ENCODE measurements at regions not wholly inside any gene's neighbourhood (a gene's known extent, or its start where the extent isn't known, plus 50 kb on each side); places are given as distances from the start of the nearest gene placed in this dataset.

DNA sequence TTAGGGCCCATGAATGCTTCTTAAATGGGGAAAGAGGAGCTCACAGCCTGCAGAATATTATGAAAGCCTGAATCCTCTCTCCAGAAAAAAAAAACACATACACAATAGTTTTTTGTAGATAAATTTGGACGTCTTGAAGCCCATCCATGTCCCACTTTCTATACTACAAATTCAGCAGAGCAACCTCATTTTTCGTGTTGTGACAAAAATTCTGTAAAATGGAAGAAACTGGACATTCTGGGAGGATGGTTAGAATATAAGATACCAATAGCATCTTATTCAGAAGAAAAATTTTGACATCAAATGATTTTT lies 102.1 kb downstream of the ZNF281 start:
- TF ChIP-seq, protein P1, sequence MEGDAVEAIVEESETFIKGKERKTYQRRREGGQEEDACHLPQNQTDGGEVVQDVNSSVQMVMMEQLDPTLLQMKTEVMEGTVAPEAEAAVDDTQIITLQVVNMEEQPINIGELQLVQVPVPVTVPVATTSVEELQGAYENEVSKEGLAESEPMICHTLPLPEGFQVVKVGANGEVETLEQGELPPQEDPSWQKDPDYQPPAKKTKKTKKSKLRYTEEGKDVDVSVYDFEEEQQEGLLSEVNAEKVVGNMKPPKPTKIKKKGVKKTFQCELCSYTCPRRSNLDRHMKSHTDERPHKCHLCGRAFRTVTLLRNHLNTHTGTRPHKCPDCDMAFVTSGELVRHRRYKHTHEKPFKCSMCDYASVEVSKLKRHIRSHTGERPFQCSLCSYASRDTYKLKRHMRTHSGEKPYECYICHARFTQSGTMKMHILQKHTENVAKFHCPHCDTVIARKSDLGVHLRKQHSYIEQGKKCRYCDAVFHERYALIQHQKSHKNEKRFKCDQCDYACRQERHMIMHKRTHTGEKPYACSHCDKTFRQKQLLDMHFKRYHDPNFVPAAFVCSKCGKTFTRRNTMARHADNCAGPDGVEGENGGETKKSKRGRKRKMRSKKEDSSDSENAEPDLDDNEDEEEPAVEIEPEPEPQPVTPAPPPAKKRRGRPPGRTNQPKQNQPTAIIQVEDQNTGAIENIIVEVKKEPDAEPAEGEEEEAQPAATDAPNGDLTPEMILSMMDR (IDR thresholded peaks at IDR 0.05; ENCODE audit: insufficient read depth, low read length, poor library complexity, severe bottlenecking): no peak
- no peak for DNase-seq (ENCODE audit: extremely low read depth, insufficient read length)
- Histone ChIP-seq H3K27me3 (replicated peaks; ENCODE audit: control insufficient read depth, insufficient read depth, low read length) (no peaks in the 10 kb centered on the region), H3K36me3 (ENCODE audit: control insufficient read depth, insufficient read depth, low read length) (no peaks in the 10 kb centered on the region), H3K4me3 (replicated peaks; ENCODE audit: low read depth, low read length) (no peak overlapping the region)

DNA sequence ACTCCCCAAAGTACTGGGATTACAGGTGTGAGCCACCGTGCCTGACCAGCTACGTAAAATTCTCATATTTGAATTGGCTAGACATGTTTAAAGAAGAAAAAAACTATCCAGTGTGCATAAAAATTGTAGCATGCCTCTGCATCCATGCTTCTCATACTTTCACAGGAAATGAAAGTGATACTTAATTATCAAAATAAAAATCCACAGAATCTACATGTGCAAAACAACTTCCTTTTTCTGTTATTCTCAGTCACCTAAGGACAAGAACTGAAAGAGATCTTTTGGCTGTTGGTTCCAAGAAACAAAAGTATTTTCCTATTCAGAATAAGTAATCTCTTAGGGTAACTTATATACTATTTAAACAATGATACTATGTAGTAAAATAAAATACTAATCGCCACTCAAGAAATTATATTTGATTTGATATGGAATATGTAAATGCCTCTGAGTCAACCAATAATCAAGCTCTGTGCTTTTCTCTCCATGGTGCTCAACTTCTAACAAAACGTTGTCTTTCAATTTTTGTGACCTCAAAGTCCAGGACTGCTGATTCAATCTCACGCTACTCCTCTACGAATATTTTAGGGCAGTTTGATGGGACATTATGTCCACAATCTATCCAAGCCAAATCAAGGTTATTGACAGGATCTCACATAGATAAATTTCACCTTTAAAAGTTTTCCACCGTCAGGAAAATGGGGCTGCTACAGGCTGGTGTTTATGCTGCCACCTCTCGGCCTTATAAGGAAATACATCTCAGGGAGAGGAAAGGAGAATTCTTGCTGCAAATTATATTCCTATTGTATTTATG lies 102.7 kb downstream of the ZNF281 start:
- TF ChIP-seq, protein P1 (IDR thresholded peaks at IDR 0.05; ENCODE audit: insufficient read depth, low read length, poor library complexity, severe bottlenecking): peak; percentile 84
- peak overlapping the region; percentile 44; the same call in 1 of the 2 replicates for H3K4me3 ChIP-seq (replicated peaks; ENCODE audit: low read depth, low read length)
- peak; percentile 47 for DNase-seq (ENCODE audit: extremely low read depth, insufficient read length)
- H3K27me3 ChIP-seq (replicated peaks; ENCODE audit: control insufficient read depth, insufficient read depth, low read length): no peaks in the 10 kb centered on the region
- no peaks in the 10 kb centered on the region for H3K36me3 ChIP-seq (ENCODE audit: control insufficient read depth, insufficient read depth, low read length)

DNA sequence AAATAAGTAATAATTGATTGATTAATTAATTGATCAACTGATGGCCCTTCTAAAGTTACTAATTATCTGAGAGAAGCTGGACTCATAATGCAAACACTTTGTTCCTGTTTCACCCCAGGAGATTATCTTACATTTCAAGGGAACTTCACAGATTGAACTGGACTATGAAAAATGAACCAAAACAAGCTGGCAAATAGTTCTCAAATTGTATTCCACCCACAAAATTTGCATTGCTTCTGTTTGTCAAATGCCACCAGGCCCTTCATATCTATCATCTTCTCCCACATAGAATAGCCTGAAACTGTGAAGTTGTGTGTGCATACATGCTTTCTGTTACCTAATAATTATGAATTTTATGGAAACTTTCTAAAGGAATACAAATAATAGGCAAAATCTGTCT lies 104.0 kb downstream of the ZNF281 start:
- no peak overlapping the region for H3K4me3 ChIP-seq (replicated peaks; ENCODE audit: low read depth, low read length)
- H3K27me3 ChIP-seq (replicated peaks; ENCODE audit: control insufficient read depth, insufficient read depth, low read length): no peaks in the 10 kb centered on the region
- H3K36me3 ChIP-seq (ENCODE audit: control insufficient read depth, insufficient read depth, low read length): no peaks in the 10 kb centered on the region
- TF ChIP-seq, protein P1 (IDR thresholded peaks at IDR 0.05; ENCODE audit: insufficient read depth, low read length, poor library complexity, severe bottlenecking): no peak
- DNase-seq (ENCODE audit: extremely low read depth, insufficient read length): peak; percentile 53

DNA sequence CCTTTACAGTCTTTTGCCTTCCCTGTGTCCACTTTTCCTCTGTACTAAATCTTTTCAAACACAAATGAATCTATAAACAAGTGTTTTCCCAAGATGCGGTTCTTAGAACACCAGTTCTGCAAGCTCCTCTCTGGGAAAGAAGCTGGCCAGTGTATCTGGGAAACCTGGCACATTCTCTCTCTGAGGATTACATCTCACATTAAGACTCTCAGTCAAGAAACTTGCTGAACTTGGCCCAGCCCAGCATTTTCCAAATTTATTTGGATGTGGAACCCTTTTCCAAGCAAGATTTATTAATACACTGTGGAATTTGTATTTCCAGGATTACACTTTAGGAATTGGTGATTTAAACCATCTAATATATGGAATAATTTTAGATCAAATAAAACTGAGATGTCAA lies 105.7 kb downstream of the ZNF281 start:
- DNase-seq (ENCODE audit: extremely low read depth, insufficient read length): no peak
- Histone ChIP-seq H3K36me3 (ENCODE audit: control insufficient read depth, insufficient read depth, low read length) (no peaks in the 10 kb centered on the region), H3K4me3 (replicated peaks; ENCODE audit: low read depth, low read length) (no peak overlapping the region), H3K27me3 (replicated peaks; ENCODE audit: control insufficient read depth, insufficient read depth, low read length) (no peaks in the 10 kb centered on the region)
- TF ChIP-seq, protein P1 (IDR thresholded peaks at IDR 0.05; ENCODE audit: insufficient read depth, low read length, poor library complexity, severe bottlenecking): no peak

DNA sequence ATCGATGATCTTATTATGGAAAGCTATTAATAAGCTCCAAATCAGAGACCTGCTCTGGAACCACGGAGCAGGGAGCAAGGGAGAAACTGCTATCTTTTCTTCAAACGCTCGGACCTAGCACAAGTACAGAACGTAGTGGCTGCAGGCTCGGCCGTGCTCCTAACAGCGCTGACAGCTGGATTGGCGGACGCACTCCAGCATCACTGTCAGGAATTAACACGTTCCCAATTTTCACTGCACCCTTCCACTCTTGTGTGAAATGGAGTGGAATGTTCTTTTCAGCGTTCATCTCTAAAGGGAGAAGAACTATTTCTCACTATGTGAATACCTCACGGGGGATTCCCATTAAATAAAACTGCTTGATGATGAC lies 106.9 kb downstream of the ZNF281 start:
- Histone ChIP-seq H3K27me3 (replicated peaks; ENCODE audit: control insufficient read depth, insufficient read depth, low read length) (no peaks in the 10 kb centered on the region), H3K4me3 (replicated peaks; ENCODE audit: low read depth, low read length) (peak overlapping the region; percentile 74), H3K36me3 (ENCODE audit: control insufficient read depth, insufficient read depth, low read length) (no peaks in the 10 kb centered on the region)
- DNase-seq (ENCODE audit: extremely low read depth, insufficient read length): no peak
- TF ChIP-seq, protein P1 (IDR thresholded peaks at IDR 0.05; ENCODE audit: insufficient read depth, low read length, poor library complexity, severe bottlenecking): no peak
